Astrocyte of the cerebellum (primary cell): ENCODE measurements at regions not wholly inside any gene's neighbourhood (a gene's known extent, or its start where the extent isn't known, plus 50 kb on each side); places are given as distances from the start of the nearest gene placed in this dataset.
A peak's percentile ranks its signal among the peaks of the same experiment; 100 is the strongest.

Experiments used
- DNase-seq: peaks from one replicate; pipeline ENCODE4 v3.0.0-alpha.2; 2011; ENCODE audit warnings: low read depth
- H3K4me3 ChIP-seq: 2 replicates; pipeline ENCODE4 v1.5.1; 2011; ENCODE audit warnings: mild to moderate bottlenecking, low read depth, low read length, moderate library complexity
- CTCF ChIP-seq: IDR thresholded peaks from 2 replicates; pipeline ENCODE4 v1.5.1; 2012; ENCODE audit warnings: low read length, low read depth, moderate library complexity, mild to moderate bottlenecking; ENCODE audit errors: missing control alignments
- in situ Hi-C: cut with HindIII; loops from 2 replicates; pipeline ENCODE4 v1.10.0; 2017; ENCODE audit warnings: low sequenced_read_pairs

GRCh38 chr17:56675876-56676660 is 82.6 kb downstream of the NOG start:
- no peak for DNase-seq
- TF ChIP-seq CTCF: no peak
- in situ Hi-C loops: no loop called here
- H3K4me3 ChIP-seq: no peak overlapping the region

- in situ Hi-C loops: no loop called here
- no peak for TF ChIP-seq CTCF
- DNase-seq: no peak
These were observed 83.3 kb downstream of the NOG start for GRCh38 chr17:56676810-56677209.

GRCh38 chr17:56678249-56679114 is 85.0 kb downstream of the NOG start:
- H3K4me3 ChIP-seq: peak overlapping the region; percentile 30
- DNase-seq: no peak
- in situ Hi-C loops: no loop called here
- TF ChIP-seq CTCF: no peak

More at GRCh38 chr17:56676810-56677209, 83.3 kb downstream of the NOG start:
- H3K4me3 ChIP-seq: no peak overlapping the region

- in situ Hi-C loops: no loop called here
- TF ChIP-seq CTCF: peak; percentile 75
- peak overlapping the region; percentile 30 for H3K4me3 ChIP-seq
- DNase-seq: peak; percentile 16
These were observed 85.7 kb downstream of the NOG start for GRCh38 chr17:56679115-56679776.

GRCh38 chr17:56679777-56680422 is 86.4 kb downstream of the NOG start:
- no peak for TF ChIP-seq CTCF
- in situ Hi-C loops: no loop called here
- no peak for DNase-seq
- H3K4me3 ChIP-seq: no peak overlapping the region

GRCh38 chr17:56680676-56681075 is 87.2 kb downstream of the NOG start:
- H3K4me3 ChIP-seq: no peak overlapping the region
- in situ Hi-C loops: no loop called here
- DNase-seq: peak; percentile 12
- TF ChIP-seq CTCF: no peak
